SW480 (cell line): ENCODE measurements at regions not wholly inside any gene's neighbourhood (a gene's known extent, or its start where the extent isn't known, plus 50 kb on each side); places are given as distances from the start of the nearest gene placed in this dataset.
A peak's percentile ranks its signal among the peaks of the same experiment; 100 is the strongest.
"Not testable (repeated sequence)": the region's sequence is repeated elsewhere in the genome, so short reads cannot be mapped to it uniquely, and the experiment has no call there.

Experiments used
- DNase-seq: peaks from one replicate; pipeline ENCODE4 v3.0.0-alpha.2; 2016; ENCODE audit warnings: low spot score

DNA sequence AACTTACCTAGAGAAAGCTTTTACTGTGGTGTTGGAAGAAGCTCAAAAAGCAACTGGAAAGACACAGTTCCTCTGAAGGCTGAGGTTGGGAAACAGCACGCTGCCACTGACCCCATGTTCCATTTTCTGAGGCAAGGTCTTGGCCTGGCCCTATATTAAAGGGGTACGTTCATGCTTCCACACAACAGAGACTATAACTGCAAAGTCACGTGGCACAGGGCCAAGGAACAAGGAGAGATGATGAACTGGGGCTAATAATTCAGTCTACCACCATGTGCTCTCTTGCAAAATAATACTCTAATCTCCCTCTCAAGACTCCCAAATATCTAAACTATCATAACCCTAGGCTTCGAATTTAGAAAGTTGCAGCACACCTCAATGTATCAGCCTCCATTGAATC, 381.6 kb downstream of the DSEL start:
- DNase-seq = no peak

DNA sequence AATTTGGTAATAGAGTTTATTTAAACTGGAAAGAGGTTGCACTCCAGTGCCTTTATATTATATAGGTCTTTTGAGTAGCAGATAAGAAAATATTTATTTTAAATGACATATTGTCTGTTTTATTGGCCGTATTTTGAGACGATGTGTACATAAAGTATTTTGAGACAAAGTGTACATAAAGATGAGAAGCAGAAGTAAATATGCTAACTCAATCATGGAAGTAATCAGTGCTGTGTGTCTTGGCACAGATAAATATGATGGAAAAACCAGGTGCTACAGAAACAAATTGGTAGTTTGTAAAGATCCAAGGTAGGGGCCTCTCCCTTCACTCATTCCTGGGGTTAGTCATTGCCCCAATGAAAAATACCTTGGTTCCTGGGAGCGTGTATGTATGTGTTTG, 382.9 kb downstream of the DSEL start:
- no peak for DNase-seq

DNA sequence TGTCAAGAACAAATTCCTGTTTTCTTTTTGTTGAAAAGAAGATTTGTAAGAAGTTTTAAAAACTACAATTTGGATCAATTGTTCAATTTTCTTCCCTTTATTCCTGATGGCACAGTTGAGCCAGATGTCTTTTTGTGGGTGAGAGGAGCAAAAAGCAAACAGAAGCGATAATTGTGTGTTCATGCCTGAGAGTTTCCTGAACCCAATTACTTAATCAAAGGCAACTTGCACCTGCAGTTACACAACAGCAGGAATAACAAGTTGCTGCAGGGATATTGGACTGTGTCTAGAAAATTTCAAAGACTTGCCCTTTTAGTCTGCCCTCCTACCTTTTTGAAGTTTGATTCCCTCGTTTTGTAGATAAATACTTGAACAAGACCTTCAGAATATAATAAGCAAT, 383.6 kb downstream of the DSEL start:
- DNase-seq = no peak

DNA sequence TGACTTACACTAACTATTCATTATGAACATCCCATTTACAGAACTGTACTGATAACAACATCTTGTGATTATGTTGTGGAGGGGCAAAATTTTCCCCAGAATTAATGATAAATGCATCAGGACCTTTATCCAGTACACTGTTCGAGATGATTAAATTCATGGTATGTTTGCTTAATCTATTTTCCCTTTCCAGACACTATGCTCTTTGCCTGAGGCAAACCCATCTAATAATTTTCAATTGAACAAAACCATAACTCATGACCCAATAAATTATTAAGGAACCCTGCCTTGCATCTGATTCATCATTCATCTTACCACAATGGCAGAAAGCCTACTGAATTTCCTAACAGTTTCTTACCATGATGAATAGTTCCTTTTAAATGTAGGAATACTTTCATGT, 385.0 kb downstream of the DSEL start:
- DNase-seq = no peak

DNA sequence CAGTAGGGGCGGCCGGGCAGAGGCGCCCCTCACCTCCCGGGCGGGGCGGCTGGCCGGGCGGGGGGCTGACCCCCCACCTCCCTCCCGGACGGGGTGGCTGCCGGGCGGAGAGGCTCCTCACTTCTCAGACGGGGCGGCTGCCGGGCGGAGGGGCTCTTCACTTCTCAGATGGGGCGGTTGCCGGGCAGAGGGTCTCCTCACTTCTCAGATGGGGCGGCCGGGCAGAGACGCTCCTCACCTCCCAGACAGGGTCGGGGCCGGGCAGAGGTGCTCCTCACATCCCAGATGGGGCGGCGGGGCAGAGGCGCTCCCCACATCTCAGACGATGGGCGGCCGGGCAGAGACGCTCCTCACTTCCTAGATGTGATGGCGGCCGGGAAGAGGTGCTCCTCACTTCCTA, 389.8 kb downstream of the DSEL start:
- not testable (repeated sequence) for DNase-seq

DNA sequence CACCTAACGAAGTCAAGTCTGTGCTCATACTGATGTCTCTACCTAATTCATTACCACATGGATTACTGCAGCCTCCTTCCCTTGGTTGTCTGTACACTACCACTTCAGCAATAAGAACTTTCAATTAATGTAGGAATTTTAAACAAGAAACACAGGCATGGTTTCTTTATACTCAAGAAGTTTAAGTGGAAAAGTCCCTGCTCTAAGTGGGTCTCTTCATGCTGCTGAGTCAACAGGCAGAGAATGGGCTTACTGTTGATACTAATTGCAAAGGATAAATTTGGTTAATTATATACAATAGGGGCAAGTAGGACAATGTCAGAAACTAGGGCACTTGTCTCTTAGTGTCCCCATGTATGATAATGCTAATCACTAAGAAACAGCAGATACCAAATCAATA, 392.6 kb downstream of the DSEL start:
- no peak for DNase-seq

DNA sequence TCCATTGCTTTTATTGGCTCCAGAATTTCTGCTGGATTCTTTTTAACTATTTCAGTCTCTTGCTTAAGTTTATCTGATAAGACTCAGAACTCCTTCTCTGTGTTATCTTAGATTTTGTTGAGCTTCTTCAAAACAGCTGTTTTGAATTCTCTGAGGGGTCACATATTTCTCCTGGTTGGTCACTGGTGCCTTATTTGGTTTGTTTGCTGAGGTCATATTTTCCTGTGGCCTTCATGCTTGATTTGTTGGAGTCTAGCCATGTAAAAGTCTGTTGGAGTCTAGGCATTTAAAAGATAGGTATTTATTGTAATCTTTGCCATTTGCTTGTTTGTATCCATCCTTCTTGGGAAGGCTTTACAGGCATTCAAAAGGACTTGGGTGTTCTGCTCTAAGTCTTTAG, 398.7 kb downstream of the DSEL start:
- no peak for DNase-seq

DNA sequence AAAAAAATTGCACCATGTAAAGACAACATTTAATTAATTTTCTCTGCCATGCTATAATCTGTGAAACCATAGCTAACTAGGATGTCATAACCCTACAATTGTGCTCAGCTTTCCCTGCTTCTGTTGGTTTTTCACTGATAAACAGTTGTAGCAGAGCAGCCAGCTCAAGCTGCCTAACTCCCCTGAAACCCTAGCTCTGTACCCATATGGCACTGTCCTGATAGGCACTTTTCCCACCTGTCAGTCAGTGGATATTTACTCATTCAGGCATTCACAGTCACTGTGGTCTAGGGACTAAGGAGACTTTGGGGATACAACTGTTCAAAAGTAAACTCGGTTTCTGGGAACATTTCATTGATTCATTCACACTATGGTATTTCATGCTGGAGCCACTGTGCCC, 407.0 kb downstream of the DSEL start:
- DNase-seq = no peak

DNA sequence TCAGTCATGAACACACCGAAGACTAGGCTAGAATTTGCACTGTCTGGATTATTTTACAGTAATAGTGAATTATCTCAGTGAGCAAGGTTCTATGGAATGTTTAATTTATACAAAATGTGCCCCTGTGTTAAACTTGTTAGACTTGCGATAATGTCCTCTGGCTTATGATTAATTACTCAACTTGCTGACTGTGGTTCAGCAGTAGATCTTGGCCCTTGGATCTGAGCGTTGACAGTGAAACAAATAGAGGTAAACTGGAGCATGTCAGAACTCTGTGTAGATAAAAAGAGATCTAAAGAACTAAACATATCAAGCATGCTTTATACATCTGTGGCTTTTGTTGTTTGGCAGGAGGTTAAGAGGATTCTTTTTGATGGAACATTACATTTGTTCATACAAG, 407.6 kb downstream of the DSEL start:
- no peak for DNase-seq

DNA sequence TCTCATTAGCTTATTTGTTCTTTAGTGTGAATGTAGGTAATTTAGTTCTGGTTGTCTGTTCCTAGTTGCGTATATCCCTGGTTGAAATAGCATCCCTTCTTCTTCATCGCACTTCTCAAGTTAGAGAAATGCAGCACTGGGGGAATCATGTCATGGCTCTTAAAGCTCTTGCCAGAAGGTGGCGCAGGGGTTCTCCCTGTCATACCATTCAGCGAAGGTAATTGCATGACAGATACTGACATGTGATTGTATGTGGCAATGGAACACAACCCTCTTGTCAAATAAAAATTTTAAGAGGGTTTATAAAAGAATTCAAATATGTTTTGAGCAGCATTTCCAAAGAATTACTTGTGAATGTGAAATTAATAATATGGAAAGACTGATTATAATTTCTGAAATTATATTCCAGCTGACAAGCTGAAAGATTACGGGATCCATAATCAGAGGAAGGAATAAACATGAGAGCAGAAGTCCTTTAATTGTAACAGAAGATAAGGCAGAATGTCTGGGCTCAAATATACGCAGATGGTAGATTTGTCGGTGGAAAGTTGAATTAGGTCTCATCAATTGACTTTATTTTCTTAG, 411.7 kb downstream of the DSEL start:
- peak; percentile 47 for DNase-seq

DNA sequence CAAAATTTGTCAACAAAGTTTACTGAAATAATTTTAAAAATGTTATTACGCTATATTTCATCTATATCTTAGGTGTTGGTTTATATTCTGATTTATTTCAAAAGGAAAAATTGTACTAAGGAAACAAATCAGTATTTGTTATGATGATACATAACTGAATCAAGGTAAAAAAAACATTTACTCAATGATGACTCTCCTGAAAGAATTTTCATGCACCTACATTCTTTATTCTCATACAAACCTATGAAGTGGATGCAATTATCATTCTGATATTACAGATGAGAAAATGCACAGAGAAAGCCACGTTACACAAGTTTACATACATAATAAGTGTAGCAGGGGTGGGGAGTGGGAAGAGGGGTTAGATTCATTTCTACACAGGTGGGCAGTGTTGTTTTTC, 422.4 kb downstream of the DSEL start:
- no peak for DNase-seq

DNA sequence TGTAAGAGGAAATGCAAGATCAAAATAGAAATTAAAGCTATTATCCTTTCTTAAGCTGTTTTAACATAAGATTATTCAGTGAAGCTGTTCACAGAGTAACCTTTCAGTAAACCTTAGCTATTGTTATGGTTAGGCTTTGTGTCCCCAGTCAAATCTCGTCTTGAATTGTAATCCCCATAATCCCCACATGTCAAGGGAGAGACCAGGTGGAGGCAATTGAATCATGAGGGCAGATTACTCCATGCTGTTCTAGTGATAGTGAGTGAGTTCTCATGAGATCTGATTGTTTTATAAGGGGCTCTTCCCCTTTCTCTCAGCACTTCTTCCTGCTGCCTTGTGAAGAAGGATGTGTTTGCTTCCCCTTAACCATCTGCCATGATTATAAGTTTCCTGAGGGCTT, 424.4 kb downstream of the DSEL start:
- no peak for DNase-seq

DNA sequence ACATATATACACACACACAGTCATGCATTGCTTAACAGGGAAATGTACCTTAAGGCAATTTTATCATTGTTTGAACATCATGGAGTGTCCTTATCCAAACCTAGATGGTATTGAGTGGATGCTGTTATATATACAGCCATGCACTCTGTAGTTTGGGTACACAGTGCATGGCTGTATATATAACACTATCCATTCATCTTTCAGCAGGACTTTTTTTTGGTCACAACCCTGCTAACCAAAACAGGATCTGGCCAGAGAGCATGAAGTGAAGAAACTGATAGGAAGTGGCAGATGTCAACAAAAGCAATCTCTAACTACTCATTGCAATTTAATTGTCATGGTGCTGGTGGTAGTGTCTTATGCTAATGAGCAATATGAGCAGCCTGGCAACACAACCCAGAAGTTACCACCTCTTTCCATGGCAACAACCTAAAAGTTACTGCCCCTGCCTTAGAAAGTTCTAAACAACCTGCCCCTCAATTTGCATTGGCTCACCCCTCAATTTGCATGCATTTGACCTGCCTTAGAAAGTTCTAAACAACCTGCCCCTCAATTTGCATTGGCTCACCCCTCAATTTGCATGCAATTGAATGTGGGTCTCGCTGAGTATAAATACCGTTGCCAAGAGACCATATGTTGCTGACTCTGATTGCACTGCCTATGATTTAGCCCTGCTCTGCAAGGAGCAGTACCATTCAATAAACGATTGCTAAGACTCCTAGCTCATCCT, 434.9 kb downstream of the DSEL start:
- DNase-seq = no peak

DNA sequence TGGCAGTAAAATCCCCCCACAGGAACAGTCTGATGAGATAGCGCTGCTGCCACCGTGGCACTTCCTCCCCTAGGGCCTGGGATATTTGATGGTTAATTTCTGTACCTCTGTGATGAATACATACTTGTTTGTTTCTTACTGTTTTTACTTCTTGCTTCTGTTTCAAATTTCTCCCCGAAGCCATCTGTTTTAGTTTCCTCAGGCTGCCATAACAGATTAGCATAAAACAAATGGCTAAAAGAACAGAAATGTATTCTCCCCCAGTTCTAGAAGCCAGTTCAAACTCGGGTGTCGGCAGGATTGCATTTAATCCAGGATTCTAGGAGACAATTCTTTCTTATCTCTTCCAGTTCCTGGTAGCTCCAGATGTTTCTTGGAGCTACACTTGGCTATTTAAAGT, 435.9 kb downstream of the DSEL start:
- DNase-seq = no peak

DNA sequence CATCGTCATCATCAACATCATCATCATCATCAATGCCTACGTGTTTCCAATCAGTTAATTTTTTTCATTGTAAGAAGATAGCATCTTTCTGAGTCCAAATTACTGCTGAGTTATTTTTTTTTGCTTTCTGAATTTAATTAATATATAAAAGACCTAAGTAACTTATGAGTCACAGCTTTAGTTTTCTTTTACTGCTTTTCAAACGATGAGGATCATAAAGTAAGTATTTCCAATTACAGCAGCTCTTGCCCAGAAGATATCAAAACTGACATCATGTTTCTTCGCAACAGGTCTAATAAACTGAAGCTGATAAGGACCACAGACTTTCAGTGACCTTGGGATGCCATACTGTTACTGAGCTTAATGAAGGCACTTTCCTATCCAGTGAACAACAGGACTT, 442.2 kb downstream of the DSEL start:
- DNase-seq = no peak

DNA sequence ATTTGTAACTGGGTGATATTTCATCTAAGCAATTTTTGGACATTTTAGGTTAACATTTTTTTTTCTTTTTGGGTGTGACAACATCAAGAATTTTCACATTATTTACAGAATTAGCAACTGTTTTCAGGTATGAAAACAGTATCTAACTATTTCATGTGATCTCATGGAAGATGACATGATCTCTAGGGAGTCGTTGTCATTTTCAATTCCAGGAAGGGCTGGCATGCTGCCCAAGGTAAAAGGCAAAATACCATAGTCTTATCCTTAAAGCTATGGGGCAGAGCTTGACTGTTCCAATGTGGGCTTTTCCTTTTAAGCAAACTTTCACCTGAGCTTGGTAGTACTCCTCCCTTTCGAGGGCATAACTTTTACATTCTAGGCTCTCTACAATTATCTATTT, 443.7 kb downstream of the DSEL start:
- no peak for DNase-seq

DNA sequence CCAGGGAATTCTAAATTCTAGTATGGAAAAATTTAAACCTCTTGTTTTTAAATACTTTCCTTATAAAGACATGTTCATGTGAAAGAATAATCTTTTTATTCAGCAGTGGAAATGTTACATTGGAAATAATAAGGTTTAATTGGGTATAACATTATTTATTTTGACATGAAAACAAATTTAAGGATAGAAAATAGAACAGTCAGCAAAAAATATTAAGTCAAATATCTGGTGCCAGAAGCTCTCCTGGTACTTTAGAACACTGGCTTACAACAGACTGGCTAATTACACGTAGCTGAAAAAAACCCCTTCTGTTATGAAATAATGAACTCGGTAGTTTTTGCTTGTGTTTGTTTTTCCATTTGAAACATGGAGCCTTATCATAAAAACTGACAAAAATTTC, 447.9 kb downstream of the DSEL start:
- no peak for DNase-seq

DNA sequence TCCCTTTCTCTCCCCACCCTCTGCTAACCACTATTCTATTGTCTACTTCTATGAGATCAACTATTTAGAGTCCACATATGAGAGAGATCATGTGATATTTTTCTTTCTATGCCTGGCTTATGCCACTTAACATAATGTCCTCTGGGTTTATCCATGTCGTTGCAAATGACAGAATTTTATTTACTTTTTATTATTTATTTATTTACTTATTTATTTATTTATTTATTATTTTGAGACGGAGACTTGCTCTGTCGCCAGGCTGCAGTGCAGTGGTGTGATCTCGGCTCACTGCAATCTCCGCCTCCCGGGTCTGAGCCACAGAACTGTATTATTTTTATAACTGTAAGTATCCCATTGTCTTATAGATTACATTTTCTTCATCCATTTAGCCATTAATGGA, 443.4 kb upstream of the CDH19 start:
- DNase-seq = no peak

DNA sequence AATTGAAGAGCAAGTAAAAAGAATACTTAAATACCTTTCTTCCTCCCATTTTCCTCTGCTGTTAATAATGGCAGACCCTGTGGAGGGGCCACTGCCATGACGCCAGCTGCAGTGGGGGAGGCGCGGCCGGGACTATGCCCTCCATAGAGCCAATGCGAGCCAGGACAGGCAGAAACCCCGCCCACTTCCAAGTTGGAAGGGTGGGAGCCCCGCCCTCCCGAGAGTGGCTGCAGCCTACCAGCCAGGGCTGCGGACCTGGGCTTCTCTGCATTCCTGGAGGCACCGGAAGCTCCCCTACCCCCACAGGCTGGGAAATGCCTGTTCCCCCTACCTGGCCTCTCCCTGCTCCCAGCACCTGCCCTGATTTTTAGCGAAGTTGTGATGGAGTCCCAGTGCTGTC, 439.4 kb upstream of the CDH19 start:
- DNase-seq = no peak

DNA sequence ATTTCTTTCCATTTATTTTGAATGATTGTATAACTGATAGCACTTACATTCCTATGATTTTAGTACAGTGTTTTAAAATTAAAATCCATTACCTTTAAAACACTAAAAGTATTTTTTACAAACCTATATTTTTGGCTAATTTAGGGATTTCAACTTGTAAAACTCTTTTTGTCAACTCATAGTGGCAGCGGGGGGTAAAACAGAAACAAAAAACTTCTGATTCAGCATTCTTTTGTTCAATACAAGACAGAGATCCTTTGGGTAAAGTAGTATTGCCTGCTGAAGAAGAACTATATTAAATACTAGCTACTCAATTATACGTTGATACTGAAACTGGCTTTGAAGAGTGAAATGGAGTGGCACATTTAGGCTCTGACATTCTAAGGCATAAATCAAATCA, 437.4 kb upstream of the CDH19 start:
- DNase-seq = no peak

DNA sequence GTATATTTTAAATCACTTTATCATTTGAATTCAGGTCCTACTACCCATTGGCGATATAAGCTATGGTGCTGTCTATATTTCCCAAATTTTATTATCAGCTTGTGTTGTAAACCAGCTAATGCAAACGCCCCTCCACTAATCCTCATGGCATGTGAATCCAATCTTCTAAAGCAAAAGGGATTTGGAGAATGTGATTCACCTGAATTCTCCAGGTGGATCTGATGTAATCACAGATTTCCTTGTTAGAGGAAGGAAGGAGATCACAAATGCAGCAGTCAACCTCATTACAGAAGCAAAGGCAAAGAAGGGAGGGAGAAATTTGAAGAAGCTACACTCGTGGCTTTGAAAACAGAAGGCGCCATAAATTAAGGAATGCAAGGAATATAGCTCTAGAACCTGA, 431.1 kb upstream of the CDH19 start:
- no peak for DNase-seq

DNA sequence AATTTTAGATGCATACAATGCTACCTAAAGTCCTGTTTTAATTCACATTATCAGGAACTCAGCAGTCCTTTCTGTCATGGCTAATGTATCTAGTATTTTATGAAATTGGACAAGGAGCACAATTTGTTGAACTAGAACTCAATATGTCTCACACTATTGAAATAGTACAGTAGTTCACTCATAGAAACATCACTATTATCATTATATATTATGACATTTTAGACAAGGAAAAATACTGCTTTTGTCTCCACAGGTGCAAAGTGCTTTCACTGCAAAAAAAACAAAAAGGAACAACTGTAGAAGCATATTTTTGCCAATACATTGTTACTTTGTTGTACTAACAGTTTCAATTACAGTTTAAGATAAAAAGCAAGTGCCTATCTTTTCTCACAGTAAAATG, 419.2 kb upstream of the CDH19 start:
- no peak for DNase-seq

DNA sequence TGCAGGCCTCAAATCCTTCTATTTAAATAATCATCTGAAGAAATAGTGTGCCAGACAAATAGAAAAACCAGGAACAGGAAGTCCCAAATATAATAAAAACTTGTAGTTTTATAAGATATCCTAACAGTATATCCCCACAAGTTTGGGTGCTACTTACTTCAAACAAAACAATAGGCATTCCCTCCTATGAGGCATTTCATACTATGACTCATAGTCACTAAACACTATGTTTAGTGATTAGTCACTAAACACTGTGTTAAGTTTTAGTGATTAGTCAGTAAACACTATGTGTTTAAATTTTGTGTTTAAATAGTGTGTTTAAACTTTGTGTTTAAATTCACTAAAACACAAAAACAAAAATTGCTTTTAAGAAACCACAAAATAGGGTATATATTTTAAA, 407.0 kb upstream of the CDH19 start:
- peak; percentile 40 for DNase-seq

DNA sequence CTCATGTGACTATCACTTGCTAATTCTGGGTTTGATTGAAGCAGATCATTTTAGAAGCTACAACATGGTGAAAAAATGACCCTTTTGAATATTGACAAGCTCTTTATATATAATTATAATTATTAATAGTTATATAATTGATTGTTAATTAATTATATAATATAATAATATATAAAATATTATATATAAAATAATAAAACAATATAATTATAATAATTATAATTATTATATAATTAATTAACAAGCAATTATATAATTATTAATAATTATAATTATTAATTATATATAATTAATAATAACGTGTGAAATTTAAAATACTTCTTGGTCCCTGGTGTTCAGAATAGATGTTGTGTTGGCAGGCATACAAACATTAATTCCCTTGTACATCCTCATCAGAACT, 404.1 kb upstream of the CDH19 start:
- DNase-seq = no peak
